A673 (cell line): ENCODE measurements at regions not wholly inside any gene's neighbourhood (a gene's known extent, or its start where the extent isn't known, plus 50 kb on each side); places are given as distances from the start of the nearest gene placed in this dataset.

Experiments
- BruUV-seq: library from RNA; stranded (reverse); fragments of 400-500 nt; replicated peaks from 2 replicates; lab custom pipeline; 2021; lab: Mats Ljungman, UMichigan
- CTCF ChIA-PET: fragments of 300-600 bp; sonication (Branson Sonifier 250); formaldehyde crosslinking; loops from one replicate; lab custom pipeline; 2022; ENCODE audit warnings: antibody characterized with exemption; lab: Charles Lee
- POLR2A ChIA-PET: fragments of 300-600 bp; sonication (Branson Sonifier 250); formaldehyde crosslinking; loops from one replicate; lab custom pipeline; 2022; ENCODE audit warnings: antibody characterized with exemption; ENCODE audit not compliant: low non-redundant PET; lab: Charles Lee
- DNase-seq: peaks from one replicate; pipeline ENCODE4 v3.0.0-alpha.2; 2015; ENCODE audit warnings: low spot score
- H3K27ac ChIP-seq: fragments of 200-600 bp; sonication (generic); 2 replicates; pipeline ENCODE4 v1.5.1; 2016; ENCODE audit warnings: mixed run types, low read depth, mild to moderate bottlenecking, mixed read lengths, antibody characterized with exemption, low read length; ENCODE audit not compliant: poor library complexity, severe bottlenecking
- H3K27me3 ChIP-seq: fragments of 200-600 bp; sonication (generic); replicated peaks from 2 replicates; pipeline ENCODE4 v1.6.1; 2017; ENCODE audit warnings: mixed run types, low read depth, mild to moderate bottlenecking, mixed read lengths, antibody characterized with exemption, low read length; ENCODE audit not compliant: insufficient read depth, poor library complexity
- H3K36me3 ChIP-seq: fragments of 200-600 bp; sonication (generic); 2 replicates; pipeline ENCODE4 v1.6.1; 2016; ENCODE audit warnings: mixed run types, mild to moderate bottlenecking, mixed read lengths, antibody characterized with exemption, low read length; ENCODE audit not compliant: insufficient read depth, poor library complexity, severe bottlenecking
- H3K4me1 ChIP-seq: fragments of 200-600 bp; sonication (generic); 2 replicates; pipeline ENCODE4 v1.6.1; 2017; ENCODE audit warnings: mixed run types, mild to moderate bottlenecking, mixed read lengths, antibody characterized with exemption, low read length; ENCODE audit not compliant: insufficient read depth, poor library complexity, severe bottlenecking
- H3K4me3 ChIP-seq: fragments of 200-600 bp; sonication (generic); 2 replicates; pipeline ENCODE4 v1.5.1; 2016; ENCODE audit warnings: low read depth, mixed run types, mild to moderate bottlenecking, mixed read lengths, low read length; ENCODE audit not compliant: poor library complexity, severe bottlenecking
- H3K9me3 ChIP-seq: fragments of 200-600 bp; sonication (generic); 2 replicates; pipeline ENCODE4 v1.6.1; 2016; ENCODE audit warnings: mixed run types, low read depth, mild to moderate bottlenecking, mixed read lengths, antibody characterized with exemption, low read length; ENCODE audit not compliant: poor library complexity, severe bottlenecking
- CTCF ChIP-seq: fragments of 300-800, 200-600 bp; sonication (generic); conservative IDR thresholded peaks from 2 replicates; pipeline ENCODE4 v1.5.1; 2017; ENCODE audit warnings: low read depth, mild to moderate bottlenecking, antibody characterized with exemption, low read length, moderate library complexity, mixed read lengths
- EZH2 ChIP-seq: fragments of 200-600 bp; sonication (generic); IDR thresholded peaks from 2 replicates; pipeline ENCODE4 v1.6.1; 2017; ENCODE audit warnings: borderline replicate concordance, low read depth, mild to moderate bottlenecking, mixed read lengths, antibody characterized with exemption, low read length; ENCODE audit not compliant: poor library complexity, severe bottlenecking
- intact Hi-C: fragments of 100-400 bp; cut with micrococcal nuclease; formaldehyde crosslinking; loops from one replicate; pipeline ENCODE4 v1.10.0; 2022; ENCODE audit not compliant: unreplicated experiment

GRCh38 chr2:156175946-156176345, 156.6 kb downstream of the NR4A2 start:
- intact Hi-C loops: no loop called here
- H3K27ac ChIP-seq: no peak overlapping the region
- no peaks in the 10 kb centered on the region for H3K36me3 ChIP-seq
- H3K9me3 ChIP-seq: no peaks in the 10 kb centered on the region
- no TSS peak for BruUV-seq
- peaks cover 3% of the 10 kb centered on the region for H3K27me3 ChIP-seq
- no peak overlapping the region for H3K4me3 ChIP-seq
- DNase-seq: no peak
- no peaks in the 10 kb centered on the region for H3K4me1 ChIP-seq
- ChIA-PET CTCF (interaction anchor here (0.6 kb wide), 1 partner anchor 106 kb away, joined by 3 read pairs; no protein-coding TSS in a partner anchor), POLR2A (no interaction called here)
- TF ChIP-seq CTCF: no peak
- TF ChIP-seq EZH2: no peak

- H3K36me3 ChIP-seq: no peaks in the 10 kb centered on the region
- H3K9me3 ChIP-seq: no peaks in the 10 kb centered on the region
- no peak for TF ChIP-seq CTCF
- TF ChIP-seq EZH2: no peak
- intact Hi-C loops: no loop called here
- H3K4me1 ChIP-seq: no peaks in the 10 kb centered on the region
- ChIA-PET POLR2A (no interaction called here), CTCF (no interaction called here)
- DNase-seq: no peak
- no TSS peak for BruUV-seq
- peaks cover 3% of the 10 kb centered on the region for H3K27me3 ChIP-seq
- H3K27ac ChIP-seq: no peak overlapping the region
- no peak overlapping the region for H3K4me3 ChIP-seq
These were observed 161.6 kb downstream of the NR4A2 start for GRCh38 chr2:156170929-156171328.

GRCh38 chr2:156165742-156166141, 166.8 kb downstream of the NR4A2 start:
- no peak for DNase-seq
- intact Hi-C loops: no loop called here
- POLR2A ChIA-PET: no interaction called here
- H3K4me3 ChIP-seq: no peak overlapping the region
- H3K27me3 ChIP-seq: peaks cover 33% of the 10 kb centered on the region
- H3K27ac ChIP-seq: no peak overlapping the region
- H3K9me3 ChIP-seq: no peaks in the 10 kb centered on the region
- TF ChIP-seq EZH2 (no peak), CTCF (no peak)
- CTCF ChIA-PET: interaction anchor here (0.6 kb wide), 1 partner anchor 1018 kb away, joined by 4 read pairs; no protein-coding TSS in a partner anchor
- no TSS peak for BruUV-seq
- no peaks in the 10 kb centered on the region for H3K4me1 ChIP-seq
- H3K36me3 ChIP-seq: no peaks in the 10 kb centered on the region
